ENCODE measurements at regions not wholly inside any gene's neighbourhood (a gene's known extent, or its start where the extent isn't known, plus 50 kb on each side); places are given as distances from the start of the nearest gene placed in this dataset.

- TF ChIP-seq POLR2AphosphoS5 (IDR thresholded peaks at IDR 0.05) (no peak), CTCF (IDR thresholded peaks at IDR 0.05) (no peak), EP300 (IDR thresholded peaks at IDR 0.05) (no peak)
Observed at GRCh38 chr9:68619072-68619471, 78.4 kb upstream of the TMEM252 start.
